GM23338 (cell line): ENCODE measurements at regions not wholly inside any gene's neighbourhood (a gene's known extent, or its start where the extent isn't known, plus 50 kb on each side); places are given as distances from the start of the nearest gene placed in this dataset.
A peak's percentile ranks its signal among the peaks of the same experiment; 100 is the strongest.

Source experiments
- EZH2 ChIP-seq: fragments of 200-600 bp; sonication (generic); IDR thresholded peaks from one replicate; pipeline ENCODE4 v1.8.0; 2017; ENCODE audit warnings: antibody characterized with exemption, mild to moderate bottlenecking, low read depth; ENCODE audit not compliant: unreplicated experiment
- EZH2phosphoT487 ChIP-seq: fragments of 200-600 bp; sonication (generic); IDR thresholded peaks from one replicate; pipeline ENCODE4 v1.8.1; 2018; ENCODE audit warnings: antibody characterized with exemption; ENCODE audit not compliant: unreplicated experiment
- JUNB ChIP-seq: IDR thresholded peaks from one replicate; pipeline ENCODE4 v1.6.1; 2016; ENCODE audit warnings: antibody characterized with exemption; ENCODE audit not compliant: unreplicated experiment
- POLR2AphosphoS5 ChIP-seq: IDR thresholded peaks from 2 replicates; pipeline ENCODE4 v1.6.1; 2016; ENCODE audit warnings: antibody characterized with exemption, low read depth
- REST ChIP-seq: IDR thresholded peaks from one replicate; pipeline ENCODE4 v1.6.1; 2018; ENCODE audit warnings: antibody characterized with exemption; ENCODE audit not compliant: unreplicated experiment
- TF ChIP-seq, protein P1 (sequence below), 2 experiments: fragments of 200-600 bp in 1 of 2; sonication (generic) in 1 of 2; conservative IDR thresholded peaks; 2 replicates each; pipeline versions ENCODE4 v1.5.1 to v1.6.1; 2016 to 2017; ENCODE audit warnings: antibody characterized with exemption in 2 of 2, low read depth in 2 of 2, mild to moderate bottlenecking in 2 of 2, moderate library complexity in 1 of 2

DNA sequence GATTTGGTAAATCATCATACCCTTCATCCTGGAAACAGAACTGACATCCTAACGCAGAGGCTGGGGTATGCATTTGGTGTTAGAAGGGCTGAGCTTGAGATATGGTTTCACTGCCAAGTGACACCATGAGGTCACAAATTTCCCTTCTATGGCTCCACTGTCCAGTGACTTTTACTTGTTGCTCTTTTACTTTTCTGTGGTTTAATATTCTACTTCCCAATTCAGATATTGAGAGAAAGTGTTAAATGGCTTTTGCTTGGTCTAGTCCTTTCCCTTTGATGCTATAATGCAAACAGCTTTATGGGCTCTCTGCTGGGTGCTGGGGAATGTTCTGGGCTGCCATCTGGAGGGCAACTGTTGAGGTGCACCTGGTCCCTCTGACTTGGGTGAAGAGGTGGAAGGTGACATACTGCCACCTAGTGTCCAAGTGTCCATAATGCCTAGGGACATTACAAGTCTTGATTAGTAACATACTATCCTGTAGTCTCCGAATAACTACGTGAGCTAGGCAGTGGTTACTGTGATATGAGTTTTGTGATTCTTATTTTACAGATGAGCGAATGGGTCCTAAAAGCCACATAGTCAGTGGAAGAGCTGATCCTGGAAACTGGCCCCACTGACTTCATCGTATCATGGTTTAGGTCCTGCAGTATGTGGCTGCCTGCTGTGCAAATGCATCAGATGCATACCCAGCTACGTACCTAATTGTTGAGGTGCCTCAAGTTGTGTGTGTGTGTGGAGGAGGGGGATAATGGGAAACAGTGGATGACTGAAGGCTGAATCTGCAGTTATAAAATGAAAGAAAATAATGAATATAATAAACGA lies 149.1 kb upstream of the RAG2 start:
- TF ChIP-seq, protein P1, sequence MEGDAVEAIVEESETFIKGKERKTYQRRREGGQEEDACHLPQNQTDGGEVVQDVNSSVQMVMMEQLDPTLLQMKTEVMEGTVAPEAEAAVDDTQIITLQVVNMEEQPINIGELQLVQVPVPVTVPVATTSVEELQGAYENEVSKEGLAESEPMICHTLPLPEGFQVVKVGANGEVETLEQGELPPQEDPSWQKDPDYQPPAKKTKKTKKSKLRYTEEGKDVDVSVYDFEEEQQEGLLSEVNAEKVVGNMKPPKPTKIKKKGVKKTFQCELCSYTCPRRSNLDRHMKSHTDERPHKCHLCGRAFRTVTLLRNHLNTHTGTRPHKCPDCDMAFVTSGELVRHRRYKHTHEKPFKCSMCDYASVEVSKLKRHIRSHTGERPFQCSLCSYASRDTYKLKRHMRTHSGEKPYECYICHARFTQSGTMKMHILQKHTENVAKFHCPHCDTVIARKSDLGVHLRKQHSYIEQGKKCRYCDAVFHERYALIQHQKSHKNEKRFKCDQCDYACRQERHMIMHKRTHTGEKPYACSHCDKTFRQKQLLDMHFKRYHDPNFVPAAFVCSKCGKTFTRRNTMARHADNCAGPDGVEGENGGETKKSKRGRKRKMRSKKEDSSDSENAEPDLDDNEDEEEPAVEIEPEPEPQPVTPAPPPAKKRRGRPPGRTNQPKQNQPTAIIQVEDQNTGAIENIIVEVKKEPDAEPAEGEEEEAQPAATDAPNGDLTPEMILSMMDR (conservative IDR thresholded peaks at IDR 0.05; ENCODE audit: low read depth in 2 of 2): peak; percentile 99 to 100
- TF ChIP-seq EZH2 (no peak), EZH2phosphoT487 (no peak), REST (no peak), JUNB (no peak), POLR2AphosphoS5 (no peak)
